H9 (cell line): ENCODE measurements at regions not wholly inside any gene's neighbourhood (a gene's known extent, or its start where the extent isn't known, plus 50 kb on each side); places are given as distances from the start of the nearest gene placed in this dataset.

ENCODE experiments used
- DNase-seq: peaks from one replicate; pipeline ENCODE4 v3.0.0-alpha.2; 2017
- H2AFZ ChIP-seq: one replicate; pipeline ENCODE4 v1.6.1; 2013; ENCODE audit warnings: mild to moderate bottlenecking, low read length, control low read depth, moderate library complexity
- H2AK5ac ChIP-seq: 2 replicates; pipeline ENCODE4 v1.6.1; 2013; ENCODE audit warnings: low read length, control low read depth, mixed read lengths; ENCODE audit not compliant: insufficient read length
- H2BK120ac ChIP-seq: one replicate; pipeline ENCODE4 v1.6.1; 2013; ENCODE audit warnings: low read depth, mild to moderate bottlenecking, low read length, control low read depth, inconsistent platforms; ENCODE audit not compliant: poor library complexity, severe bottlenecking
- H2BK12ac ChIP-seq: 2 replicates; pipeline ENCODE4 v1.6.1; 2013; ENCODE audit warnings: low read length, control low read depth, mixed read lengths, low read depth; ENCODE audit not compliant: insufficient read length
- H2BK15ac ChIP-seq: 2 replicates; pipeline ENCODE4 v1.6.1; 2013; ENCODE audit warnings: low read depth, low read length, control low read depth
- H2BK20ac ChIP-seq: one replicate; pipeline ENCODE4 v1.6.1; 2013; ENCODE audit warnings: low read depth, mild to moderate bottlenecking, low read length, control low read depth, inconsistent platforms; ENCODE audit not compliant: poor library complexity, severe bottlenecking
- H2BK5ac ChIP-seq: 2 replicates; pipeline ENCODE4 v1.6.1; 2013; ENCODE audit warnings: low read length, control low read depth, mixed read lengths; ENCODE audit not compliant: insufficient read length
- H3K14ac ChIP-seq: 2 replicates; pipeline ENCODE4 v1.6.1; 2013; ENCODE audit warnings: low read length, control low read depth; ENCODE audit not compliant: insufficient read depth
- H3K18ac ChIP-seq: 2 replicates; pipeline ENCODE4 v1.6.1; 2013; ENCODE audit warnings: low read depth, mild to moderate bottlenecking, mixed read lengths, low read length, control low read depth; ENCODE audit not compliant: insufficient read length
- H3K23ac ChIP-seq: 2 replicates; pipeline ENCODE4 v1.6.1; 2013; ENCODE audit warnings: low read length, control low read depth, mixed read lengths, low read depth; ENCODE audit not compliant: insufficient read length
- H3K23me2 ChIP-seq: 2 replicates; pipeline ENCODE4 v1.6.1; 2013; ENCODE audit warnings: low read depth, mild to moderate bottlenecking, mixed read lengths, low read length, control low read depth; ENCODE audit not compliant: insufficient read length, poor library complexity, severe bottlenecking
- H3K27ac ChIP-seq: 2 replicates; pipeline ENCODE4 v1.5.1; 2013; ENCODE audit warnings: low read length, control low read depth, mixed read lengths, low read depth; ENCODE audit not compliant: insufficient read length
- H3K27me3 ChIP-seq: 2 replicates; pipeline ENCODE4 v1.6.1; 2013; ENCODE audit warnings: low read length, control low read depth, inconsistent platforms; ENCODE audit not compliant: insufficient read depth
- H3K4ac ChIP-seq: 2 replicates; pipeline ENCODE4 v1.6.1; 2013; ENCODE audit warnings: low read depth, mild to moderate bottlenecking, control low read depth, inconsistent platforms, low read length, moderate library complexity
- H3K4me1 ChIP-seq: 2 replicates; pipeline ENCODE4 v1.6.1; 2013; ENCODE audit warnings: low read length, control low read depth, inconsistent platforms; ENCODE audit not compliant: insufficient read depth
- H3K4me2 ChIP-seq: 2 replicates; pipeline ENCODE4 v1.6.1; 2013; ENCODE audit warnings: low read length, control low read depth, mixed read lengths; ENCODE audit not compliant: insufficient read length, insufficient read depth
- H3K56ac ChIP-seq: 2 replicates; pipeline ENCODE4 v1.6.1; 2013; ENCODE audit warnings: low read depth, mild to moderate bottlenecking, mixed read lengths, low read length, control low read depth; ENCODE audit not compliant: insufficient read length
- H3K79me1 ChIP-seq: 2 replicates; pipeline ENCODE4 v1.6.1; 2013; ENCODE audit warnings: low read depth, mild to moderate bottlenecking, moderate library complexity, low read length, control low read depth, inconsistent platforms; ENCODE audit not compliant: insufficient read depth, poor library complexity, severe bottlenecking
- H3K79me2 ChIP-seq: 2 replicates; pipeline ENCODE4 v1.6.1; 2013; ENCODE audit warnings: low read length, control low read depth, inconsistent platforms; ENCODE audit not compliant: insufficient read depth
- H3K9ac ChIP-seq: 2 replicates; pipeline ENCODE4 v1.6.1; 2013; ENCODE audit warnings: low read length, control low read depth, mixed read lengths; ENCODE audit not compliant: insufficient read length; ENCODE audit errors: extremely low read depth
- H3K9me3 ChIP-seq: one replicate; pipeline ENCODE4 v1.6.1; 2013; ENCODE audit warnings: low read depth, low read length, inconsistent platforms; ENCODE audit not compliant: control insufficient read depth
- H3T11ph ChIP-seq: one replicate; pipeline ENCODE4 v1.6.1; 2013; ENCODE audit warnings: mild to moderate bottlenecking, low read length, control low read depth, inconsistent platforms
- H4K20me1 ChIP-seq: one replicate; pipeline ENCODE4 v1.6.1; 2013; ENCODE audit not compliant: control insufficient read depth, insufficient read length, insufficient read depth
- H4K5ac ChIP-seq: 2 replicates; pipeline ENCODE4 v1.6.1; 2013; ENCODE audit warnings: low read depth, mild to moderate bottlenecking, mixed read lengths, low read length, control low read depth; ENCODE audit not compliant: insufficient read length
- H4K8ac ChIP-seq: replicated peaks from 2 replicates; pipeline ENCODE4 v1.6.1; 2013; ENCODE audit warnings: low read length, control low read depth, mixed read lengths, low read depth; ENCODE audit not compliant: insufficient read length
- H4K91ac ChIP-seq: 2 replicates; pipeline ENCODE4 v1.6.1; 2013; ENCODE audit warnings: low read depth, mild to moderate bottlenecking, moderate library complexity, mixed read lengths, low read length, control low read depth; ENCODE audit not compliant: insufficient read length
- H3K27ac Mint-ChIP-seq, 3 experiments: 2 replicates in 2 of 3; 3 replicates in 1 of 3; pipeline ENCODE4 v1.8.0; 2020 to 2021; ENCODE audit warnings: mixed read lengths in 3 of 3, mild to moderate bottlenecking in 1 of 3, moderate library complexity in 1 of 3
- H3K27me3 Mint-ChIP-seq: 2 replicates; pipeline ENCODE4 v1.8.0; 2021; ENCODE audit warnings: low read depth, mild to moderate bottlenecking, moderate library complexity, mixed read lengths
- H3K36me3 Mint-ChIP-seq, 3 experiments: 2 replicates in 2 of 3; 3 replicates in 1 of 3; pipeline ENCODE4 v1.8.0; 2020 to 2021; ENCODE audit warnings: low read depth in 3 of 3, mixed read lengths in 3 of 3; ENCODE audit not compliant: insufficient read depth in 1 of 3
- H3K4me1 Mint-ChIP-seq, 2 experiments: 2 replicates each; pipeline ENCODE4 v1.8.0; 2020; ENCODE audit warnings: mixed read lengths in 2 of 2
- H3K4me3 Mint-ChIP-seq, 2 experiments: 2 replicates in 1 of 2; 3 replicates in 1 of 2; pipeline ENCODE4 v1.8.0; 2020 to 2021; ENCODE audit warnings: mild to moderate bottlenecking in 2 of 2, mixed read lengths in 2 of 2, moderate library complexity in 1 of 2
- H3K9me3 Mint-ChIP-seq, 2 experiments: 2 replicates in 1 of 2; 3 replicates in 1 of 2; pipeline ENCODE4 v1.8.0; 2020; ENCODE audit warnings: mild to moderate bottlenecking in 2 of 2, mixed read lengths in 2 of 2, moderate library complexity in 1 of 2
- CTCF ChIP-seq: fragments of 200-600 bp; sonication (generic); conservative IDR thresholded peaks from 3 replicates; pipeline ENCODE4 v1.8.0; 2021; ENCODE audit warnings: antibody characterized with exemption, mild to moderate bottlenecking
- WGBS: extraction: QIAGEN DNeasy Blood & Tissue Kit; methylation state at CpG from one replicate; pipeline ENCODE4 v1.1.7; 2013; ENCODE audit warnings: missing lambda C conversion rate, low lambda C conversion rate, mixed read lengths; ENCODE audit not compliant: insufficient read length; ENCODE audit errors: extremely low coverage; 5-methylcytosine and 5-hydroxymethylcytosine counted together

- no peaks in the 10 kb centered on the region for H3K23me2 ChIP-seq
- no peak overlapping the region for H3K14ac ChIP-seq
- H3K56ac ChIP-seq, result no peak overlapping the region
- H4K8ac ChIP-seq, result no peak overlapping the region
- H3K27me3 Mint-ChIP-seq, result peaks cover 24% of the 10 kb centered on the region
- no peak for DNase-seq
- H4K91ac ChIP-seq, result no peak overlapping the region
- no peak overlapping the region for H2BK5ac ChIP-seq
- WGBS, result no CpG with 5 or more reads among the region's 8 CpGs
- H3K18ac ChIP-seq, result no peak overlapping the region
- peaks cover 4 to 7% of the 10 kb centered on the region in 2 experiments for H3K4me1 Mint-ChIP-seq
- H3K27ac Mint-ChIP-seq, result no peak overlapping the region
- no peak overlapping the region for H3K27ac ChIP-seq
- H3T11ph ChIP-seq, result no peak overlapping the region
- peaks cover 4% of the 10 kb centered on the region for H4K20me1 ChIP-seq
- no peak overlapping the region for H3K4me3 Mint-ChIP-seq
- no peak overlapping the region for H3K4ac ChIP-seq
- no peaks in the 10 kb centered on the region for H3K36me3 Mint-ChIP-seq
- no peaks in the 10 kb centered on the region for H3K79me1 ChIP-seq
- no peak for TF ChIP-seq CTCF
- H2BK12ac ChIP-seq, result no peak overlapping the region
- no peaks in the 10 kb centered on the region; a peak in 1 of 5 replicates for H3K9me3 Mint-ChIP-seq
- no peak overlapping the region for H3K9ac ChIP-seq
- H4K5ac ChIP-seq, result no peak overlapping the region
- no peaks in the 10 kb centered on the region for H3K4me1 ChIP-seq
- H2AFZ ChIP-seq, result no peak overlapping the region
- no peak overlapping the region for H2BK15ac ChIP-seq
- no peaks in the 10 kb centered on the region for H3K79me2 ChIP-seq
- H2AK5ac ChIP-seq, result no peak overlapping the region
- H3K27me3 ChIP-seq, result no peaks in the 10 kb centered on the region; the same call in 1 of the 2 replicates
- no peak overlapping the region for H2BK120ac ChIP-seq
- H2BK20ac ChIP-seq, result no peak overlapping the region
- no peak overlapping the region for H3K4me2 ChIP-seq
- no peak overlapping the region for H3K23ac ChIP-seq
- no peaks in the 10 kb centered on the region for H3K9me3 ChIP-seq
Measured at GRCh38 chr13:111881700-111882099, 185.2 kb upstream of the SOX1 start.
